RWPE2 (cell line): ENCODE measurements at regions not wholly inside any gene's neighbourhood (a gene's known extent, or its start where the extent isn't known, plus 50 kb on each side); places are given as distances from the start of the nearest gene placed in this dataset.

ENCODE experiments used
- ATAC-seq: fragments of 200-7000 bp; cut with Tn5 transposase; 3 replicates; pipeline ENCODE4 v1.9.1; 2021; ENCODE audit warnings: low read depth
- DNase-seq: peaks from one replicate; pipeline ENCODE4 v3.0.0-alpha.2; 2020; ENCODE audit warnings: low spot score
- H3K27ac ChIP-seq: fragments of 450-650 bp; 2 replicates; pipeline ENCODE4 v1.5.1; 2017; ENCODE audit warnings: mild to moderate bottlenecking; ENCODE audit not compliant: poor library complexity, severe bottlenecking
- H3K27me3 ChIP-seq: fragments of 250-450 bp; sonication (Bioruptor Pico); 2 replicates; pipeline ENCODE4 v1.5.1; 2021; ENCODE audit warnings: mild to moderate bottlenecking, moderate library complexity; ENCODE audit not compliant: insufficient read depth, poor library complexity, severe bottlenecking
- H3K36me3 ChIP-seq: fragments of 250-450 bp; sonication (Bioruptor Pico); 2 replicates; pipeline ENCODE4 v1.5.1; 2020; ENCODE audit warnings: low read depth, mild to moderate bottlenecking, moderate library complexity
- H3K4me1 ChIP-seq: fragments of 250-450 bp; sonication (Bioruptor Pico); 2 replicates; pipeline ENCODE4 v1.5.1; 2021; ENCODE audit warnings: mild to moderate bottlenecking, moderate library complexity; ENCODE audit not compliant: insufficient read depth, poor library complexity, severe bottlenecking
- H3K4me3 ChIP-seq: fragments of 250-450 bp; sonication (Bioruptor Pico); 2 replicates; pipeline ENCODE4 v1.5.1; 2021; ENCODE audit warnings: mild to moderate bottlenecking, moderate library complexity; ENCODE audit not compliant: severe bottlenecking
- H3K9me3 ChIP-seq: fragments of 250-450 bp; sonication (Bioruptor Pico); 2 replicates; pipeline ENCODE4 v1.5.1; 2021; ENCODE audit warnings: mild to moderate bottlenecking, moderate library complexity; ENCODE audit not compliant: severe bottlenecking
- CTCF ChIP-seq: fragments of 450-650 bp; IDR thresholded peaks from one replicate; pipeline ENCODE4 v1.5.1; 2017; ENCODE audit warnings: mild to moderate bottlenecking, moderate library complexity; ENCODE audit not compliant: poor library complexity, severe bottlenecking

GRCh38 chr11:106619320-106619990 lies 398.8 kb downstream of the GUCY1A2 start:
- no peaks in the 10 kb centered on the region for H3K36me3 ChIP-seq
- H3K9me3 ChIP-seq, result no peaks in the 10 kb centered on the region
- no peaks in the 10 kb centered on the region for H3K4me1 ChIP-seq
- no peak for DNase-seq
- no peaks in the 10 kb centered on the region for H3K27me3 ChIP-seq
- no peak overlapping the region for H3K27ac ChIP-seq
- TF ChIP-seq CTCF, result no peak
- H3K4me3 ChIP-seq, result no peak overlapping the region
- ATAC-seq, result no peak

GRCh38 chr11:106621484-106621883 lies 396.8 kb downstream of the GUCY1A2 start:
- H3K27me3 ChIP-seq, result no peaks in the 10 kb centered on the region
- DNase-seq (no peak), ATAC-seq (no peak)
- no peak overlapping the region for H3K4me3 ChIP-seq
- TF ChIP-seq CTCF, result no peak
- H3K36me3 ChIP-seq, result no peaks in the 10 kb centered on the region
- no peak overlapping the region for H3K27ac ChIP-seq
- H3K4me1 ChIP-seq, result no peaks in the 10 kb centered on the region
- no peaks in the 10 kb centered on the region for H3K9me3 ChIP-seq
